Right lung (tissue), 2 donors: ENCODE measurements at regions not wholly inside any gene's neighbourhood (a gene's known extent, or its start where the extent isn't known, plus 50 kb on each side); places are given as distances from the start of the nearest gene placed in this dataset.
"Not testable (repeated sequence)": the region's sequence is repeated elsewhere in the genome, so short reads cannot be mapped to it uniquely, and the experiment has no call there.

Source experiments
- DNase-seq, 2 donors: peaks; one replicate each; pipeline ENCODE4 v3.0.0-alpha.2; 2013

- DNase-seq, result no peak
Measured at GRCh38 chr1:182166321-182166720, 104.8 kb upstream of the ZNF648 start.

GRCh38 chr1:182164273-182164672 is 102.8 kb upstream of the ZNF648 start:
- no peak for DNase-seq

GRCh38 chr1:182163821-182164223 is 102.3 kb upstream of the ZNF648 start:
- DNase-seq, result no peak

GRCh38 chr1:182159443-182159842 is 97.9 kb upstream of the ZNF648 start:
- DNase-seq, result no peak

- DNase-seq, result no peak
Measured at GRCh38 chr1:182157187-182157586, 95.7 kb upstream of the ZNF648 start.

- DNase-seq, result not testable (repeated sequence)
Measured at GRCh38 chr1:182154425-182154824, 92.9 kb upstream of the ZNF648 start.

GRCh38 chr1:182149411-182149965 is 88.0 kb upstream of the ZNF648 start:
- no peak for DNase-seq

GRCh38 chr1:182147951-182148350 is 86.4 kb upstream of the ZNF648 start:
- DNase-seq, result no peak

- DNase-seq, result no peak
Measured at GRCh38 chr1:182147136-182147820, 85.8 kb upstream of the ZNF648 start.

- no peak for DNase-seq
Measured at GRCh38 chr1:182146286-182146685, 84.8 kb upstream of the ZNF648 start.

GRCh38 chr1:182145441-182145840 is 83.9 kb upstream of the ZNF648 start:
- no peak for DNase-seq

- DNase-seq, result no peak
Measured at GRCh38 chr1:182144646-182145030, 83.1 kb upstream of the ZNF648 start.

GRCh38 chr1:182143825-182144645 is 82.5 kb upstream of the ZNF648 start:
- DNase-seq, result peak; percentile 72 to 79

- DNase-seq, result peak; percentile 75 to 85
Measured at GRCh38 chr1:182143154-182143657, 81.7 kb upstream of the ZNF648 start.

GRCh38 chr1:182142621-182143020 is 81.1 kb upstream of the ZNF648 start:
- no peak for DNase-seq

GRCh38 chr1:182141040-182141439 is 79.5 kb upstream of the ZNF648 start:
- no peak for DNase-seq

- no peak for DNase-seq
Measured at GRCh38 chr1:182139496-182139895, 78.0 kb upstream of the ZNF648 start.

- DNase-seq, result no peak
Measured at GRCh38 chr1:182137546-182137945, 76.0 kb upstream of the ZNF648 start.

GRCh38 chr1:182135946-182136345 is 74.4 kb upstream of the ZNF648 start:
- DNase-seq, result no peak

GRCh38 chr1:182134257-182134656 is 72.7 kb upstream of the ZNF648 start:
- DNase-seq, result no peak

GRCh38 chr1:182133181-182133580 is 71.7 kb upstream of the ZNF648 start:
- DNase-seq, result no peak

GRCh38 chr1:182129398-182129797 is 67.9 kb upstream of the ZNF648 start:
- DNase-seq, result no peak

GRCh38 chr1:182128502-182128901 is 67.0 kb upstream of the ZNF648 start:
- no peak for DNase-seq
